ENCODE measurements at regions not wholly inside any gene's neighbourhood (a gene's known extent, or its start where the extent isn't known, plus 50 kb on each side); places are given as distances from the start of the nearest gene placed in this dataset.
"Not testable (repeated sequence)": the region's sequence is repeated elsewhere in the genome, so short reads cannot be mapped to it uniquely, and the experiment has no call there.

DNA sequence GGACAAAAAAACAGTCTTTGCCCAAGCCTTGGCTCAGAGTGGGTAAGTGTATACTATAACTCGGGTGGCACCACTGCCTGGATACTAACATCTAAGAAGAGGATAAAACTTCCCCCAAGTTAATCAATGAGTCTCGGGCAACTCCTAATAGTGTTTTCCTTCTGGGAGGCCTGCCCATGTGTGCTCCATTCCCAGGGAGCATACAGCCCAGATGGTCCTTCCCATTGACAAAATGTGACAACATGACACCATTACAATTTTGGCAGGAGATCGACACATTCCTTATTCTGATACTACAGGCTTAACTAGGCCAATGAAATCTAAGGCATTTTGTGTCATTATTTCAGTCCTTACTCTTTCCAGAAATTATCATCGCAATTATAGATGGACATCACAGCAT is 52.7 kb upstream of the CRIM1 start:
- DNase-seq = no peak

DNA sequence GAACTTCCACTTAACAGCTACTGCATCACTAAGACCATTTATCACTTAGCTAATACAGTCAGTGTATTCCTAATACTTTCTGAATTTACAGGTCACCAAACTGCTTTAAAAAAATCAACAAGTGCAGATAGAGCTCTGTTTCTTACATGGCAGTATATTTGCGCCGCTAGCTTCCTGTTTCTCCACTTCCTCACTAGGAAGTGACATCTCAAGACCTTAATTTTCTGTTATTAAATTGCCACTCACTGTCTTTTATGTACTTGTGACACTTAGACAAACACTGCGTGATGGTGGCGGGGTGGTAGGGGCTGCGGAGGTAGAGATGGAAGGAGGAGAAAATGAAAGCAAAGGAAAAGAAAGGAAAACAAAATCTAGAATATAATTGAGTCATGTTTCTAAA is 53.7 kb upstream of the CRIM1 start:
- no peak for DNase-seq

DNA sequence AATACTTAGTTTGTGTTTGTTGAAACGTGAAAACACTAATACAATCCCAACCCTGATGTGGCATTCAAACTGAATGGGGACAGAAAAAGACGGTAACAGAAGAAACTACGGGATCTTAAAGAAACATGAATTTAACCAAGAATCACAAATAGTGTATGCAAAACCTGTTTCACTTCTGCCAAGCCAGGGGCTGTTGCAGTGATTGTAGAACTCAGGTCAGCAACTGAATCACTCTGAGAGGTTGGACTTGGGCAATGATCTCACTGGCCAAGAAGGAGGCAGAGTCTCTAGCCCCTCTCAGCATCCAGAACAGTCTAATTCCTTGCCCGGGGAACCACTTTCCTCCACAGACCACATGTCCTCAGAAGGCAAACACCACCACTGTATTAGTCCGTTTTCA is 54.9 kb upstream of the CRIM1 start:
- DNase-seq = no peak

- DNase-seq = no peak
Measured at GRCh38 chr2:36296798-36297197, 58.8 kb upstream of the CRIM1 start.

GRCh38 chr2:36294316-36294721 is 61.3 kb upstream of the CRIM1 start:
- DNase-seq = peak; percentile 40

GRCh38 chr2:36290306-36290856 is 65.2 kb upstream of the CRIM1 start:
- DNase-seq = no peak

DNA sequence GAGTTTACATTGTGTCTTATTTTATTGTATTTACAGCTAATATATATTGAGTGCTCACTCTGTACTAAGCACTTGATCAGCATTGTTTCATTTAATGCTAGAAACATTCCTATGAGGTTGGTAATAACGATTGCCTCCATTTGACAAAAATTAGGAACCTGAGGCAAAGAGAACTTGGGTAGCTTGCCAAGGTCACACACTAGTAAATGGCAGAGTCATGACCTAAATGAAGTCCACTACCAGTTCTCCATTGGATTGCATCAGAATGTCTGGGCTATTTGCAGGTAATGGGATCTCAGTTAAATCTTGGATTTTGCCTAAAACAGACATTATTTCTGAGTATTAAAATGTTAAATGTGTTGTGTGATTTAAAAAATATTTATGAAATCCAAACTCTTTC is 65.8 kb upstream of the CRIM1 start:
- DNase-seq = no peak

- DNase-seq = peak; percentile 55
Measured at GRCh38 chr2:36287363-36288275, 68.0 kb upstream of the CRIM1 start.

DNA sequence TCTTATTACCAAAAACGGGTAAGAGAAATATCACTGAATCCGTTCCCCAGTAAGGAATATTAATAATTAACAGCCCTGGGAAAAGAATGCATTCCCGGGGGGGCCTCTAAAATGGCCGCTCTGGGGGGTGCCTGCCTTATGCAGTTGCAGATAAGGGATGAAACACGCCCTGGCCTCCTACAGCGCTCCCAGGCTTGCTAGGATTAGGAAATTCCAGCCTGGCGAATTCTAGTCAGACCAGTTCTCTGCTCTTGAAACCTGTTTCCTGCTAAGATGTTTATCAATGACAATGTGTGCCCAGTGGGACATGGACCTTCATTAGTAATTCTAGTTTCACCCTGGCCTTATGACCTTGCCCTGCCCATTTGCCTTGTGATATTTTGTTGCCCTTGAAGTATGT is 76.1 kb upstream of the CRIM1 start:
- not testable (repeated sequence) for DNase-seq

DNA sequence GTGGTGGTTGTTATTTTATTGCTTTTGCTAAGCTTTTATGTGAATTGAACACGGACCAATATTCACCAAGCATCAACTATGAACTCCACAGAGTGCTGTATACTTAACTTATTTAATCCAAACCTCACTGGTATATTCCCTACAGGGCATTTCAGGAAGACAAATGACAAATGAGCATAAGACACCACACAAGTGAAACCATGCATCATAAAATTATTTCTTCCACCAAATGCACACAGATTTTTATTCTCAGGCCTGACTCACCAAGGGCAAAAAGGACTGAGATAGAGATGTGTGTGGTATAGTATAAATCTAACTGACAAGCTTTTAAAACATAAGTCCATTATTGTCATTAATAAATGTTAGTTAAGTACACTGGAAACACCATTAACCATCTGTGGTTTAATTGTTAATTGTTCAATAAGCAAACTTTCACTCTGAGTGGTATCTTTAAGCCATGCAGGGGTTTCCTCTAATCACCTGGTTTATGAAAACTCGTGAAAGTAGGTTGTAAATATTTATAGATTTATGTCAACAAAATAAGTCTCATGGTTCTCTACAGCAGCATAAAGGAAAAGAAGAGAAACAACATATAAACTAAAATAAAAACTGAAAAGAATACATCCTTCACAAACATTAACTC is 77.6 kb upstream of the CRIM1 start:
- no peak for DNase-seq

GRCh38 chr2:36277146-36277808 is 78.3 kb upstream of the CRIM1 start:
- DNase-seq = peak; percentile 51

DNA sequence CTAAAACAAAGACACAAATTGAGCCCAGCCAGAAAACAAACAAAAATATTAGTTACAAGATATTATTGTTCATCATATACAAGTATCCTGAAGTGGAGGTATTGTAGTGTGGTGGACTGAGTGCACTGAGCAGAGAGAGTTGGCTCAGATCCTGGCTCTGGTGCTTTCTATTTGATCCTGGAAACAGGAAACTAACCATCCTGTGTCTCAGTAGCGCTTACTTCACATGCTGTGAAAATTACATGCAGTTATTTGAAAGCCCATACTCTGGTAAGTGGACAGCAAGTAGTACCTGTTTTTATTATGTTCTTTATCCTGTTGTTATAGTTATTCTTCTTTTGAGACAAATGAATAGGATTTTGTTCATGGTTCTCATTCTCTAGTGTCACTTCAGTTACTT is 84.3 kb upstream of the CRIM1 start:
- DNase-seq = no peak

GRCh38 chr2:36270758-36271157 is 84.8 kb upstream of the CRIM1 start:
- DNase-seq = no peak

DNA sequence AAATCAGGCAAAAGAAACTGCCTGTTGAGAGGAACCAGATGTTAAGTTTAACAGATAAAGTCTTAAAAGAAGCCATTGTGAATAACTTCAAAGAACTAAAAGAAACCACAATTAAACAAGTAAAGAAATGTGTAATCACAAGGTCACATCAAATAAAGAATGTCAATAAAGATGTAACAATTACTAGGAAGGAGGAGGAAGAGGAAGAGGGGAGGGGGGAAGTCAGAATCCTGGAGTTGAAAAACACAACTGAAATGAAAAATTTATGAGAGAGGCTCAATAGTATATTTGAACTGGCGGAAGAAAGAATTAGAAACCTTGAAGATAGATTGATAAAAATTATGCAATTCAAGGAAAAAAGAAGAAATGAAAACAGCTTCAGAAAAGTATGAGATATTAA is 88.4 kb upstream of the CRIM1 start:
- DNase-seq = no peak

DNA sequence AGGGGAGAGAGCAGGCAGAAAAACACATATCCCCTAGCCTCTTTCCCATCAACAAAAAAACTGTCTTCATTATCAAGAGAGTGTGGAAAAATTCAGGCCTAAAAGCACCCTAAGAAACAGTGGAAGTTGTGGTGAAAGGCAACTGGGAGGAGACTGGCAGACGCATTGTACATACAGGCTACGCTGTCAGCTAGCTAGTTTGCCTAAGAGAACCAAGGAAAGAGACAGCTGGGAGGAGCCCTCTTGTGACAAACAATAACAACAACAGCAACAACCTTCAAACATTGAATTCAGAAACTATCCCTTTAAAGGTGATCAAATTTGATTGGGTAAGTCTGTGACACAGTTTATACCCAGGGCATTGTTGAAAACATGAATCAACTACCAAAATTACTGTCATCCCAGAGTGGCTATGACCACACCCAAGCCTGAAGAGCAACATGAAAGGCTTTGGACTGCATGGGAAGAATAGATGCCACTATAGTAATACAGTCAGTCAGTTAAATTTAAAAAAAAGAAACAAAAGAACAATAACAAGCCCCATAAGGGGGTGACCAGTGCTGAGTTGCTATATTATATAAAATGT is 88.9 kb upstream of the CRIM1 start:
- no peak for DNase-seq

GRCh38 chr2:36262581-36262980 is 93.0 kb upstream of the CRIM1 start:
- no peak for DNase-seq

DNA sequence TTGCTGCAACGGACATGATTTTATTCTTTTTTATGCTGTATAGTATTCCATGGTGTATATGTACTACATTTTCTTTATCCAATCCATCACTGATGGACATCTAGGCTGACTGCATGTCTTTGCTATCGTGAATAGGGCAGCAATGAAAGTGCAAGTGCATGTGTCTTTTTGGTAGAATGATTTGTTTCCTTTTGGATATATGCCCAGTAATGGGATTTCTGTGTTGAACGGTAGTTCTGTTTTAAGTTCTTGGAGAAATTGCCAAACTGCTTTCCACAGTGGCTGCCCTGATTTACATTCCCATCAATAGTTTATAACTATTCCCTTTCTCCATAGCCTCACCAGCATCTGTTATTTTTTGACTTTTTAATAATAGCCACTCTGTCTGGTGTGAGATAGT is 99.7 kb upstream of the CRIM1 start:
- DNase-seq = no peak

DNA sequence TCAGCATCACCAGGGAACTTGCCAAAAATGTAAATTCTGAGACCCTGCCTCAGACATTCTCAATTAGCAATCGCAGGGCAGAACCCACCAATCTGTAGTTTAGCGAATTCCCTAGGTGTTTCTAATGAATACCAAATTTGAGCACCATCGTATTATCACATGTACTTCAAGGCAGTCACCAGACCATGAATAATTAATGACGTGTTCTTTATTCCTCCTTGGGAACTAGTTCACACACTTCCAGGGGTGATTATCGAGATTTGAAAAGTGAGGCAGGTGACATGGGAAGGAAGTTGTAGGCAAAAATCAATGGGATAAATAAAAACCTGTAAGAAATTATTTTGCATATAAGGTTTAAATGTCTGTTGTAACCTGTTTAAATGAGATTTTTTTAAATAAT is 102.5 kb upstream of the CRIM1 start:
- no peak for DNase-seq

- DNase-seq = no peak
Measured at GRCh38 chr2:36246320-36246990, 109.1 kb upstream of the CRIM1 start.

DNA sequence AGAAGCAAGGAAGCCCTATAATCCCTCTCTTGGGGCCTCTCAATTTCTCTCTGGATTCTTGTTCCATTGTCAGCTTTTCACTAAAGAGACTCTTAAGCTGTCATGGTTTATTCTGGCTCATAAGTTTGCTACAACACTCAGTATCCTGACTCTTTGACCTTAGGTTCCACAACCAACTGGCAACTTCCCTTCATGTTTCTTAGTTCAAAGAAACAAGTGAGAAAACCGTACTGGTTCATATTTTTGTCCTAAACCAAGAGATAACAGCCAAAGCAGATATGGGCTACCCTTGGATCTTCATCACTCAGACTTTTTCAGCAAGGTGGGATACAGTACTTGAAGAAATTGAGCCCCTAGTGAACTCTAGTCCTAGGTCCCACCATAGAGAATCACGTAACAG is 109.9 kb upstream of the CRIM1 start:
- DNase-seq = no peak

DNA sequence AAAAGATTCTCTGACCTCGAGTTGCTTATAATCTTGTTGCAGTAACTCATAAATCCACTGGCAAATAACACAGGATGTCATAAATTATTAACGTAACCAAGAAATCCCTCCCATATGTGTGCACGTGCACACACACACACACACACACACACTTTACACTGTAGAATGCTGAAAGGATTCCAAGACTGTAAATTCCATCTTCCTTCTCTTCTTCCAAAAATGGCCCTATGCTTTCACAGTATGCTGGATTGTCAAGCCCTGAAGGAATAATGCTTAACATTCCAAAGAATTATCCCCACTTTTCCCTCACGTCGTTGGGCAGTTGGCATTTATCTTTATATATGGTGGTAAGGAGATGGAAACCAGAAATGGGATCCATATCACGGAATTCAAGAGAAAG is 117.5 kb upstream of the CRIM1 start:
- DNase-seq = no peak

- no peak for DNase-seq
Measured at GRCh38 chr2:36235882-36236281, 119.7 kb upstream of the CRIM1 start.

GRCh38 chr2:36235426-36235825 is 120.2 kb upstream of the CRIM1 start:
- DNase-seq = no peak
